Gastrocnemius medialis (tissue), 4 donors: ENCODE measurements at regions not wholly inside any gene's neighbourhood (a gene's known extent, or its start where the extent isn't known, plus 50 kb on each side); places are given as distances from the start of the nearest gene placed in this dataset.
"Not testable (repeated sequence)": the region's sequence is repeated elsewhere in the genome, so short reads cannot be mapped to it uniquely, and the experiment has no call there.

Experiments used
- POLR2A ChIP-seq, 2 donors: fragments of 450-650 bp; IDR thresholded peaks; one replicate each; pipeline ENCODE4 v1.6.1; 2017; ENCODE audit warnings: antibody characterized with exemption in 2 of 2, mild to moderate bottlenecking in 2 of 2, moderate library complexity in 2 of 2
- TF ChIP-seq, protein P1 (sequence below), 5 experiments: fragments of 450-650 bp in 3 of 5; fragments of 200-600 bp in 2 of 5; sonication (generic) in 2 of 5; IDR thresholded peaks in 4 of 5; conservative IDR thresholded peaks in 1 of 5; 1 replicate in 4 of 5; 2 replicates in 1 of 5; pipeline ENCODE4 v1.5.1; 2016 to 2019; ENCODE audit warnings: antibody characterized with exemption in 5 of 5, mild to moderate bottlenecking in 3 of 5, moderate library complexity in 3 of 5

DNA sequence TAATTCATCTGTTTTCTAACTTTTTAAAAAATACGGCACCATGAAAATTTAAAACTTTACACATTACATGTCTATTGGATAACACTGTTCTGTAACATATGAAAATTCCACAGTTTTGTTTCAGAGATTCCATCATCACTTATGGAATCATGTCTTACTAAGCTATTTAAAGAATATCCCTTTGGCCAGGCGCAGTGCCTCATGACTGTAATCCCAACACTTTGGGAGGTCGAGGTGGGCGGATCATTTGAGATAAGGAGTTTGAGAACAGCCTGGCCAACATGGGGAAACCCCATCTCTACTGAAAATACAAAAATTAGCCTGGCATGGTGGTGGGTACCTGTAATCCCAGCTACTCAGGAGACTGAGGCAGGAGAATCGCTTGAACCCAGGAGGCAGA is 131.7 kb upstream of the KRR1 start:
- TF ChIP-seq, protein P1, sequence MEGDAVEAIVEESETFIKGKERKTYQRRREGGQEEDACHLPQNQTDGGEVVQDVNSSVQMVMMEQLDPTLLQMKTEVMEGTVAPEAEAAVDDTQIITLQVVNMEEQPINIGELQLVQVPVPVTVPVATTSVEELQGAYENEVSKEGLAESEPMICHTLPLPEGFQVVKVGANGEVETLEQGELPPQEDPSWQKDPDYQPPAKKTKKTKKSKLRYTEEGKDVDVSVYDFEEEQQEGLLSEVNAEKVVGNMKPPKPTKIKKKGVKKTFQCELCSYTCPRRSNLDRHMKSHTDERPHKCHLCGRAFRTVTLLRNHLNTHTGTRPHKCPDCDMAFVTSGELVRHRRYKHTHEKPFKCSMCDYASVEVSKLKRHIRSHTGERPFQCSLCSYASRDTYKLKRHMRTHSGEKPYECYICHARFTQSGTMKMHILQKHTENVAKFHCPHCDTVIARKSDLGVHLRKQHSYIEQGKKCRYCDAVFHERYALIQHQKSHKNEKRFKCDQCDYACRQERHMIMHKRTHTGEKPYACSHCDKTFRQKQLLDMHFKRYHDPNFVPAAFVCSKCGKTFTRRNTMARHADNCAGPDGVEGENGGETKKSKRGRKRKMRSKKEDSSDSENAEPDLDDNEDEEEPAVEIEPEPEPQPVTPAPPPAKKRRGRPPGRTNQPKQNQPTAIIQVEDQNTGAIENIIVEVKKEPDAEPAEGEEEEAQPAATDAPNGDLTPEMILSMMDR (IDR thresholded peaks at IDR 0.05 in 4 of 5, conservative IDR thresholded peaks at IDR 0.05 in 1 of 5), result not testable (repeated sequence)
- not testable (repeated sequence) for TF ChIP-seq POLR2A (IDR thresholded peaks at IDR 0.05)
